HEK293 (cell line): ENCODE measurements at regions not wholly inside any gene's neighbourhood (a gene's known extent, or its start where the extent isn't known, plus 50 kb on each side); places are given as distances from the start of the nearest gene placed in this dataset.

ENCODE experiments used
- CTCF ChIA-PET: fragments of 350-600 bp; formaldehyde crosslinking; extraction: SDS; loops from one replicate; lab custom pipeline; 2021; ENCODE audit warnings: antibody characterized with exemption; lab: Yijun Ruan, JAX
- POLR2A ChIA-PET: fragments of 300-600 bp; formaldehyde crosslinking; extraction: SDS; loops from one replicate; lab custom pipeline; 2020; ENCODE audit warnings: antibody characterized with exemption, inconsistent platforms; lab: Yijun Ruan, JAX
- H3K27ac ChIP-seq: fragments of 200-500 bp; sonication (Bioruptor generic); 2 replicates; pipeline ENCODE4 v1.5.1; 2014; ENCODE audit warnings: low read depth, low read length, control low read depth, inconsistent platforms; ENCODE audit errors: extremely low read depth
- H3K36me3 ChIP-seq, 2 experiments: fragments of 200-500 bp in 1 of 2; sonication (Bioruptor generic) in 1 of 2; 1 replicate in 1 of 2; 2 replicates in 1 of 2; pipeline ENCODE4 v1.5.1; 2014 to 2017; ENCODE audit warnings: inconsistent platforms in 2 of 2, low read length in 2 of 2; ENCODE audit not compliant: control insufficient read depth in 2 of 2, insufficient read depth in 1 of 2
- H3K4me1 ChIP-seq: fragments of 200-500 bp; sonication (Bioruptor generic); 2 replicates; pipeline ENCODE4 v1.5.1; 2014; ENCODE audit warnings: mild to moderate bottlenecking, low read length, inconsistent platforms; ENCODE audit not compliant: control insufficient read depth, insufficient read depth
- H3K4me3 ChIP-seq: 2 replicates; pipeline ENCODE4 v1.5.1; 2011; ENCODE audit warnings: low read depth, mild to moderate bottlenecking, control low read depth, low read length, moderate library complexity
- H3K9me3 ChIP-seq: fragments of 200-500 bp; sonication (Bioruptor generic); 2 replicates; pipeline ENCODE4 v1.5.1; 2014; ENCODE audit warnings: low read depth, low read length, inconsistent platforms; ENCODE audit not compliant: control insufficient read depth, insufficient read depth
- SALL2 ChIP-seq: fragments of 450-650 bp; formaldehyde crosslinking; IDR thresholded peaks from 2 replicates; pipeline ENCODE4 v1.5.0; 2017; ENCODE audit warnings: missing biosample characterization, mild to moderate bottlenecking, missing genetic modification characterization, borderline replicate concordance
- ZNF19 ChIP-seq: fragments of 450-650 bp; formaldehyde crosslinking; IDR thresholded peaks from 2 replicates; pipeline ENCODE4; 2016; ENCODE audit warnings: missing biosample characterization, missing genetic modification characterization, low read depth
- ZNF292 ChIP-seq: fragments of 450-650 bp; formaldehyde crosslinking; IDR thresholded peaks from 2 replicates; pipeline ENCODE4 v1.5.1; 2016; ENCODE audit warnings: low read depth, missing biosample characterization, missing genetic modification characterization, borderline replicate concordance
- ZNF335 ChIP-seq: fragments of 450-650 bp; formaldehyde crosslinking; conservative IDR thresholded peaks from 2 replicates; pipeline ENCODE4 v1.5.1; 2016; ENCODE audit warnings: missing biosample characterization, missing genetic modification characterization
- ZNF501 ChIP-seq: fragments of 450-650 bp; formaldehyde crosslinking; IDR thresholded peaks from 2 replicates; pipeline ENCODE4 v1.5.1; 2016; ENCODE audit warnings: missing biosample characterization, missing genetic modification characterization
- ZNF521 ChIP-seq: fragments of 450-650 bp; formaldehyde crosslinking; IDR thresholded peaks from 2 replicates; pipeline ENCODE4 v1.5.1; 2017; ENCODE audit warnings: missing biosample characterization, mild to moderate bottlenecking, missing genetic modification characterization
- ZNF530 ChIP-seq: fragments of 450-650 bp; formaldehyde crosslinking; IDR thresholded peaks from 2 replicates; pipeline ENCODE4 v1.5.1; 2016; ENCODE audit warnings: low read depth, missing biosample characterization, missing genetic modification characterization
- ZNF549 ChIP-seq: fragments of 450-650 bp; IDR thresholded peaks from 2 replicates; pipeline ENCODE4 v1.5.1; 2018; ENCODE audit warnings: missing biosample characterization, missing genetic modification characterization, mild to moderate bottlenecking, inconsistent platforms, moderate library complexity
- ZNF747 ChIP-seq: fragments of 450-650 bp; formaldehyde crosslinking; IDR thresholded peaks from 2 replicates; pipeline ENCODE4 v1.5.1; 2016; ENCODE audit warnings: missing biosample characterization, missing genetic modification characterization
- ZNF777 ChIP-seq: fragments of 450-650 bp; formaldehyde crosslinking; IDR thresholded peaks from 2 replicates; pipeline ENCODE4 v1.5.1; 2017; ENCODE audit warnings: missing biosample characterization, missing genetic modification characterization, borderline replicate concordance
- ZNF792 ChIP-seq: fragments of 450-650 bp; formaldehyde crosslinking; IDR thresholded peaks from 2 replicates; pipeline ENCODE4 v1.5.1; 2016; ENCODE audit warnings: missing biosample characterization, missing genetic modification characterization
- ZXDB ChIP-seq: fragments of 450-650 bp; formaldehyde crosslinking; IDR thresholded peaks from 2 replicates; pipeline ENCODE4 v1.5.1; 2016; ENCODE audit warnings: missing biosample characterization, missing genetic modification characterization
- TF ChIP-seq, protein P1 (sequence below): fragments of 450-650 bp; formaldehyde crosslinking; IDR thresholded peaks from 2 replicates; pipeline ENCODE4 v1.5.1; 2016; ENCODE audit warnings: missing biosample characterization, missing genetic modification characterization, borderline replicate concordance
- TF ChIP-seq, protein P2 (sequence below): fragments of 450-650 bp; formaldehyde crosslinking; IDR thresholded peaks from 2 replicates; pipeline ENCODE4 v1.5.1; 2016; ENCODE audit warnings: missing biosample characterization, missing genetic modification characterization
- TF ChIP-seq, protein P3 (sequence below): fragments of 450-650 bp; formaldehyde crosslinking; IDR thresholded peaks from 2 replicates; pipeline ENCODE4 v1.5.1; 2017; ENCODE audit warnings: missing biosample characterization, missing genetic modification characterization
- TF ChIP-seq, protein P4 (sequence below): IDR thresholded peaks from 2 replicates; pipeline ENCODE4 v1.6.1; 2011; ENCODE audit warnings: mild to moderate bottlenecking, low read depth, low read length, borderline replicate concordance
- TF ChIP-seq, protein P5 (sequence below): fragments of 450-650 bp; formaldehyde crosslinking; IDR thresholded peaks from 2 replicates; pipeline ENCODE4 v1.5.1; 2016; ENCODE audit warnings: missing biosample characterization, missing genetic modification characterization

DNA sequence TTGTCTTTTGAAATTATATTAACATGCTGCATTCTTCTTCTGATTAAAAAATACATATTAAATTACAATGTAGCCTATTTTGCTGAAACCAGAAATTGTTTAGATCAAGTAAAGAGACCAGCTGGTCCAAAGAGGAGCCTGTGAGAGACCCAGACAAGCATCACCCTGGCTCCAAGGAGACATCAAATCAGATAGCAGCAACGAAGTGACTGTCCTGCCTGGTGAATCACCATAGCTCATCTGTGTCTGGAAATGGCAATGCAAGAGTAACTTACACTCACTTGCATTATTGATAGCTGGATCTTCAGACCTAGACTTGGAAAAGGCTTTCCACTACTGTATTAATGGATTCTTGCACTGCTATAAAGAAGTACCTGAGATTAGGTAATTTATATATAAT lies 169.1 kb downstream of the KCTD12 start:
- no peak overlapping the region for H3K4me3 ChIP-seq
- H3K27ac ChIP-seq, result no peak overlapping the region
- no peaks in the 10 kb centered on the region for H3K9me3 ChIP-seq
- no peak for TF ChIP-seq ZNF335 (tag by site-specific recombination)
- TF ChIP-seq, protein P1, sequence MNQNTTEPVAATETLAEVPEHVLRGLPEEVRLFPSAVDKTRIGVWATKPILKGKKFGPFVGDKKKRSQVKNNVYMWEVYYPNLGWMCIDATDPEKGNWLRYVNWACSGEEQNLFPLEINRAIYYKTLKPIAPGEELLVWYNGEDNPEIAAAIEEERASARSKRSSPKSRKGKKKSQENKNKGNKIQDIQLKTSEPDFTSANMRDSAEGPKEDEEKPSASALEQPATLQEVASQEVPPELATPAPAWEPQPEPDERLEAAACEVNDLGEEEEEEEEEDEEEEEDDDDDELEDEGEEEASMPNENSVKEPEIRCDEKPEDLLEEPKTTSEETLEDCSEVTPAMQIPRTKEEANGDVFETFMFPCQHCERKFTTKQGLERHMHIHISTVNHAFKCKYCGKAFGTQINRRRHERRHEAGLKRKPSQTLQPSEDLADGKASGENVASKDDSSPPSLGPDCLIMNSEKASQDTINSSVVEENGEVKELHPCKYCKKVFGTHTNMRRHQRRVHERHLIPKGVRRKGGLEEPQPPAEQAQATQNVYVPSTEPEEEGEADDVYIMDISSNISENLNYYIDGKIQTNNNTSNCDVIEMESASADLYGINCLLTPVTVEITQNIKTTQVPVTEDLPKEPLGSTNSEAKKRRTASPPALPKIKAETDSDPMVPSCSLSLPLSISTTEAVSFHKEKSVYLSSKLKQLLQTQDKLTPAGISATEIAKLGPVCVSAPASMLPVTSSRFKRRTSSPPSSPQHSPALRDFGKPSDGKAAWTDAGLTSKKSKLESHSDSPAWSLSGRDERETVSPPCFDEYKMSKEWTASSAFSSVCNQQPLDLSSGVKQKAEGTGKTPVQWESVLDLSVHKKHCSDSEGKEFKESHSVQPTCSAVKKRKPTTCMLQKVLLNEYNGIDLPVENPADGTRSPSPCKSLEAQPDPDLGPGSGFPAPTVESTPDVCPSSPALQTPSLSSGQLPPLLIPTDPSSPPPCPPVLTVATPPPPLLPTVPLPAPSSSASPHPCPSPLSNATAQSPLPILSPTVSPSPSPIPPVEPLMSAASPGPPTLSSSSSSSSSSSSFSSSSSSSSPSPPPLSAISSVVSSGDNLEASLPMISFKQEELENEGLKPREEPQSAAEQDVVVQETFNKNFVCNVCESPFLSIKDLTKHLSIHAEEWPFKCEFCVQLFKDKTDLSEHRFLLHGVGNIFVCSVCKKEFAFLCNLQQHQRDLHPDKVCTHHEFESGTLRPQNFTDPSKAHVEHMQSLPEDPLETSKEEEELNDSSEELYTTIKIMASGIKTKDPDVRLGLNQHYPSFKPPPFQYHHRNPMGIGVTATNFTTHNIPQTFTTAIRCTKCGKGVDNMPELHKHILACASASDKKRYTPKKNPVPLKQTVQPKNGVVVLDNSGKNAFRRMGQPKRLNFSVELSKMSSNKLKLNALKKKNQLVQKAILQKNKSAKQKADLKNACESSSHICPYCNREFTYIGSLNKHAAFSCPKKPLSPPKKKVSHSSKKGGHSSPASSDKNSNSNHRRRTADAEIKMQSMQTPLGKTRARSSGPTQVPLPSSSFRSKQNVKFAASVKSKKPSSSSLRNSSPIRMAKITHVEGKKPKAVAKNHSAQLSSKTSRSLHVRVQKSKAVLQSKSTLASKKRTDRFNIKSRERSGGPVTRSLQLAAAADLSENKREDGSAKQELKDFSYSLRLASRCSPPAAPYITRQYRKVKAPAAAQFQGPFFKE (tag by site-specific recombination), result no peak
- TF ChIP-seq ZNF777 (tag by site-specific recombination), result no peak
- TF ChIP-seq ZNF19 (tag by site-specific recombination), result no peak
- TF ChIP-seq, protein P2, sequence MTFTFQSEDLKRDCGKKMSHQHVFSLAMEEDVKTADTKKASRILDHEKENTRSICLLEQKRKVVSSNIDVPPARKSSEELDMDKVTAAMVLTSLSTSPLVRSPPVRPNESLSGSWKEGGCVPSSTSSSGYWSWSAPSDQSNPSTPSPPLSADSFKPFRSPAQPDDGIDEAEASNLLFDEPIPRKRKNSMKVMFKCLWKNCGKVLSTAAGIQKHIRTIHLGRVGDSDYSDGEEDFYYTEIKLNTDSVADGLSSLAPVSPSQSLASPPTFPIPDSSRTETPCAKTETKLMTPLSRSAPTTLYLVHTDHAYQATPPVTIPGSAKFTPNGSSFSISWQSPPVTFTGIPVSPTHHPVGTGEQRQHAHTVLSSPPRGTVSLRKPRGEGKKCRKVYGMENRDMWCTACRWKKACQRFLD (tag by site-specific recombination), result no peak
- TF ChIP-seq ZNF521 (tag by site-specific recombination), result no peak
- TF ChIP-seq, protein P3, sequence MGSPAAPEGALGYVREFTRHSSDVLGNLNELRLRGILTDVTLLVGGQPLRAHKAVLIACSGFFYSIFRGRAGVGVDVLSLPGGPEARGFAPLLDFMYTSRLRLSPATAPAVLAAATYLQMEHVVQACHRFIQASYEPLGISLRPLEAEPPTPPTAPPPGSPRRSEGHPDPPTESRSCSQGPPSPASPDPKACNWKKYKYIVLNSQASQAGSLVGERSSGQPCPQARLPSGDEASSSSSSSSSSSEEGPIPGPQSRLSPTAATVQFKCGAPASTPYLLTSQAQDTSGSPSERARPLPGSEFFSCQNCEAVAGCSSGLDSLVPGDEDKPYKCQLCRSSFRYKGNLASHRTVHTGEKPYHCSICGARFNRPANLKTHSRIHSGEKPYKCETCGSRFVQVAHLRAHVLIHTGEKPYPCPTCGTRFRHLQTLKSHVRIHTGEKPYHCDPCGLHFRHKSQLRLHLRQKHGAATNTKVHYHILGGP (tag by site-specific recombination), result no peak
- TF ChIP-seq ZNF530, result no peak
- no peak for TF ChIP-seq ZNF549 (tag by site-specific recombination)
- TF ChIP-seq, protein P4, sequence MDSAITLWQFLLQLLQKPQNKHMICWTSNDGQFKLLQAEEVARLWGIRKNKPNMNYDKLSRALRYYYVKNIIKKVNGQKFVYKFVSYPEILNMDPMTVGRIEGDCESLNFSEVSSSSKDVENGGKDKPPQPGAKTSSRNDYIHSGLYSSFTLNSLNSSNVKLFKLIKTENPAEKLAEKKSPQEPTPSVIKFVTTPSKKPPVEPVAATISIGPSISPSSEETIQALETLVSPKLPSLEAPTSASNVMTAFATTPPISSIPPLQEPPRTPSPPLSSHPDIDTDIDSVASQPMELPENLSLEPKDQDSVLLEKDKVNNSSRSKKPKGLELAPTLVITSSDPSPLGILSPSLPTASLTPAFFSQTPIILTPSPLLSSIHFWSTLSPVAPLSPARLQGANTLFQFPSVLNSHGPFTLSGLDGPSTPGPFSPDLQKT, result no peak
- TF ChIP-seq ZNF792 (tag by site-specific recombination), result no peak
- no peak for TF ChIP-seq ZNF292 (tag by site-specific recombination)
- no peak for TF ChIP-seq ZNF501 (tag by site-specific recombination)
- no peak for TF ChIP-seq ZNF747 (tag by site-specific recombination)
- TF ChIP-seq, protein P5, sequence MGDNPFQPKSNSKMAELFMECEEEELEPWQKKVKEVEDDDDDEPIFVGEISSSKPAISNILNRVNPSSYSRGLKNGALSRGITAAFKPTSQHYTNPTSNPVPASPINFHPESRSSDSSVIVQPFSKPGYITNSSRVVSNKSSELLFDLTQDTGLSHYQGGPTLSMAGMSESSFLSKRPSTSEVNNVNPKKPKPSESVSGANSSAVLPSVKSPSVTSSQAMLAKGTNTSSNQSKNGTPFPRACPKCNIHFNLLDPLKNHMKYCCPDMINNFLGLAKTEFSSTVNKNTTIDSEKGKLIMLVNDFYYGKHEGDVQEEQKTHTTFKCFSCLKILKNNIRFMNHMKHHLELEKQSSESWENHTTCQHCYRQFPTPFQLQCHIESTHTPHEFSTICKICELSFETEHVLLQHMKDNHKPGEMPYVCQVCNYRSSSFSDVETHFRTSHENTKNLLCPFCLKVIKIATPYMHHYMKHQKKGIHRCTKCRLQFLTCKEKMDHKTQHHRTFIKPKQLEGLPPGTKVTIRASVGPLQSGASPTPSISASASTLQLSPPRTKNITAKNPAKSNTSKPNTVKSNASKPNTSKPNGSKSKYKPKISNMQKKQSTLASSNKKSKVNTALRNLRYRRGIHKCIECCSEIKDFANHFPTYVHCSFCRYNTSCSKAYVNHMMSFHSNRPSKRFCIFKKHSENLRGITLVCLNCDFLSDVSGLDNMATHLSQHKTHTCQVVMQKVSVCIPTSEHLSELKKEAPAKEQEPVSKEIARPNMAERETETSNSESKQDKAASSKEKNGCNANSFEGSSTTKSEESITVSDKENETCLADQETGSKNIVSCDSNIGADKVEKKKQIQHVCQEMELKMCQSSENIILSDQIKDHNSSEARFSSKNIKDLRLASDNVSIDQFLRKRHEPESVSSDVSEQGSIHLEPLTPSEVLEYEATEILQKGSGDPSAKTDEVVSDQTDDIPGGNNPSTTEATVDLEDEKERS (tag by site-specific recombination), result no peak
- no peak for TF ChIP-seq ZXDB
- TF ChIP-seq SALL2 (tag by site-specific recombination), result no peak
- TF ChIP-seq, all 188 proteins: peak for 0
- CTCF ChIA-PET, result no interaction called here
- H3K4me1 ChIP-seq, result no peaks in the 10 kb centered on the region
- POLR2A ChIA-PET, result no interaction called here
- H3K36me3 ChIP-seq, result no peaks in the 10 kb centered on the region
